ENCODE measurements at regions not wholly inside any gene's neighbourhood (a gene's known extent, or its start where the extent isn't known, plus 50 kb on each side); places are given as distances from the start of the nearest gene placed in this dataset.
"Not testable (repeated sequence)": the region's sequence is repeated elsewhere in the genome, so short reads cannot be mapped to it uniquely, and the experiment has no call there.

DNA sequence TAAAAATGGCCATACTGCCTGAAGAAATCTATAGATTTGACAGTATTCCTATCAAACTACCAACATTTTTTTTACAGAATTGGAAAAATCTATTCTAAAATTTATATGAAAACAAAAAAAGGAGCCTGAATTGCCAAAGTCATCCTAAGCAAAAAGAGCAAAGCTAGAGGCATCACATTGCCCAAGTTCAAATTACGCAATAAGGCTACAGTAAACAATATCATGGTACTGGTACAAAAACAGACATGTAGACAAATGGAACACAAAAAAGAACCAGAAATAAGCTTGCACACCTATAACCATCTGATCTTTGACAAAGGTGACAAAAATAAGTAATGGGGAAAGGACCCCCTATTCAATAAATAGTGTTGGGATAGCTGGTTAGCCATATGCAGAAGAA, 50.2 kb upstream of the THSD7B start:
- FAIRE-seq = no peak

GRCh38 chr2:136714452-136714951, 50.8 kb upstream of the THSD7B start:
- no peak for FAIRE-seq

GRCh38 chr2:136713739-136714138, 51.6 kb upstream of the THSD7B start:
- no peak for FAIRE-seq

DNA sequence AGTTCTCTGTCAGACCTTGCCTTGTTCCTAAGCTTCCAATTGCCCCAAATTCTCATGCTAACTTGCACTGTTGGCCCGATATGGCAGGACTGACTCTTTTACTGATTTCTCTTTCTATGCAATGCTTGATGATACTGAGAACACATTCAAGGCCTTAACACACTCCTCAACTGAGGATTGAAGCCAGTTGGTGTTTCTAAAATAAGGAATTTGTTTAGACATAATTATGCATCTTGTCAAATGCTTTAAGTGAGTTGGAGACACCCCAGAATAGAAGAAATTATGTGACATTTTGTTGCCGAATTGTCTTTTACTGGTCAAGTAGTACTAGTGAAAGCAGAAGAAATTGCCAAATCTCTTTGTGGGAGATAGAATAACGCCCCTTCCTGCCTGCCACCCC, 60.0 kb upstream of the THSD7B start:
- FAIRE-seq = no peak

- no peak for FAIRE-seq
These were observed 62.1 kb upstream of the THSD7B start for GRCh38 chr2:136703214-136703613.

- FAIRE-seq = no peak
These were observed 68.9 kb upstream of the THSD7B start for GRCh38 chr2:136696438-136696837.

DNA sequence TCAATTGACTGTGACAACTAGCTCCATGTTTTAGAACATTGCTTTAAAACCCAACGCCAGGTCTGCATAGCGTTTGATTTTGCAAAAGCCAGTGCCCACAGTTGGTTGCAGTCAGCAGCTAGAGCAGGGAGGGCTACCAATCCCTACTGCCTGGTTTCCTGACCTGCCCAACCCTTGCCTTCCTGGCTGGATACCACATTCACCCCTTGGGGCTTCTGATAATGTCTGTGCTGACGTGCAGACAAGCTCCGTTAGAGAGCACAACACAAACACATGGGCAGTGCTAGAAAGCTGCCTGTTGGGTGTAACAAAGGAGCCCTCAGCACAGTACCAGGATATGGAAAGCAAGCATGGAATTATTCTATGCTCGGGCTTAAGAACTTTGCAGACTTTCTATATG, 71.4 kb upstream of the THSD7B start:
- FAIRE-seq = no peak

DNA sequence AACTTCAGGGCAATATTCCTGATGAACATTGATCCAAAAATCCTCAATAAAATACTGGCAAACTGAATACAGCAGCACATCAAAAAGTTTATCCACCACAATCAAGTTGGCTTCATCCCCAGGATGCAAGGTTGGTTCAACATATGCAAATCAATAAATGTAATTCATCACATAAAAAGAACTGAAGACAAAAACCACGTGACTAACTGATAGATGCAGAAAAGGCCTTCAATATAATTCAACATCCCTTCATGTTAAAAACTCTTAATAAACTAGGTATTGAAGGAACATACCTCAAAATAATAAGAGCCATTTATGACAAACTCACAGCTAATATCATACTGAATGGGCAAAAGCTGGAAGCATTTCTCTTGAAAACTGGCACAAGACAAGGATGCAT, 85.3 kb upstream of the THSD7B start:
- FAIRE-seq = not testable (repeated sequence)

GRCh38 chr2:136665736-136666135, 99.6 kb upstream of the THSD7B start:
- FAIRE-seq = no peak

DNA sequence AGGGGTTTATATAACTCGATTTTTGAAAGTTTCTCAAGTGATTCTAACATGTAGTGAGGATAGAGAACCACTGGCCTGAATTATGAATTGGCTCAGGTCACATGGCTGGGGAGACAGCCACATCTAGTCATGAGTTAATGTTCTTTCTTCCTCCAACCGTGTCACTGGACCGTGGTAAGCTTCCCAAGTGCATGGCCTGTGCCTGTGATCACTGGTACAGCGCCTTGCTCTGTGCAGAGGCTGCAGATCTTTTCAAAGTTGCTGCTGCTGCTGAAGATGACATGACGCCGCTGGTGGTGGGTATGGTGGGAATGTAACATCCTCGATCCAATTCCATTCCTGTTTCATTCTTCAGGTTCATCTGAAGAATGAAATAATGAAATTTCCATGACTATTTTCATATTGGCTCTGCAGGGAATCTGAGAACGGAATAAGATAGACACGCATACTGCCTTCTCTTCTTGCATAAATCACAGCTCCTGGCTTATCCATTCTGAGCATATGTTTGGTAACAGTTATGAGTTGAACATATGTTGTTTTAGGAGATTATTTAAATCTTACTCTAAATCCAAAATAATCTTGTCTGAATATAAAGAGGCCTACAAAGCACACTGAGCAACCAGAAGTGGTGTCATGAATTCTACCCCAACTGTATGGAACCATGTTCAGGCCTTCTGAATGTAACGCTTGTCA, 100.5 kb upstream of the THSD7B start:
- FAIRE-seq = no peak

DNA sequence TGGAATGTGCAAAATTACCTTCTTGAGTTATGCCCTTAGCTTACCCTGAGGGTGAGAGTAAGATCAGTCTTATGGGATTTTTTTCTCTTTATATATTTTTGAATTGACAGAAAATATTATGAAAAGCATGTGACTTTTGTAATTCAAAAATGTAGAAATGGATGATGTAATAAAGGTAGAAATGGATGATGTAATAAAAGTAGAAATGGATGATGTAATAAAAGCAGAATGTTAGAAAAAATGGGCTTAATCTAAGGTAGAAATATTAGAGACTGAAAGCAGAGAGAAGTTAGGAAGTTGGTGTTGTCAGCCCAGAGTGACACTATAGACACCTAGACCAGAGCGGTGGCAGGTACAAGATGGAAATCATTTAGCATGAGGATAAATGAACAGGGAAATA, 107.1 kb upstream of the THSD7B start:
- FAIRE-seq = no peak

DNA sequence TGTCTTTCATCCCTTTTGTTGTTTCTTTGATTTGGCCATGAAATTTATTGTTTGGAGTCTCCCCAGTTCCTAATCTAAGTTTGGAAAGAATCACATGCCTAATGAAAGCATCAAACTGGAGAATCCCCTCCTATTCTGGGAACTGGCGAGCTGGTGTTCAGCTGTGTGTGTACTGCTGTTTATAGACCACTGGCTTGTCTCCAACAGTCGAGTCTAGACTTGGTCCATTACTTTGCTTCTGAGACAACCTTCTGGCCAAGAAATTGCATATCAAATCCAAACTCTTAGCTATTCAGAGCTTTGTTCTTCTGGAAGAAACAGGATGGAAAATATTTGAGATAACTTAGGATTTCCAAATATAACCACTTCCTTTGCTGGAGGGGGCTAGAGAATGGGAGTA, 111.5 kb upstream of the THSD7B start:
- FAIRE-seq = no peak

DNA sequence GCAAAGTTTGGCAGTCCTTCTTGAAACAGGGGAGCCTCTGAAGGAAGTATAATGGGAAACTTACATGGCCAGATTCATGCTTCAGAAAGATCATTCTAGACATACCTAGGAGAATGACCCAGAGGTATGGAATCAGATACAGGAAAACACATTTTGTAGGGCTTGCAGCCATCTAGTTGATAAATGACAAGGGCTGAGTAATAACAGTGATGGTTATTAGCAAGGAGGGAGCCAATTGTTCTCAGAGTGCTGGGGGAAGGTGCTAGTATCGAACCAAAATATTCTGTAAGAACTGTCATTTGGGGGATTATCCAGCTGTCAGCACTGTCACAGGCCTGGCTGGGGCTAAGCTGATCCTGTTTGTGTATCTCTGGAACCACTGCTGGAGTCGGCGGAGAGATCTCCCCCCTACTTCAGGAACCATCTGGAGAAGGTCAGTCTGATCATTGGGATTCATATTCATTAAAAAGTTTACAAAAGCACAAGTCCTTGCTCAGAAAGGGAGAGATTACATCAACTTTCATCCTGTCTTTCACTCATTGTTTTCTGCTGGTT, 113.8 kb upstream of the THSD7B start:
- FAIRE-seq = no peak

GRCh38 chr2:136647039-136647438, 118.3 kb upstream of the THSD7B start:
- no peak for FAIRE-seq

DNA sequence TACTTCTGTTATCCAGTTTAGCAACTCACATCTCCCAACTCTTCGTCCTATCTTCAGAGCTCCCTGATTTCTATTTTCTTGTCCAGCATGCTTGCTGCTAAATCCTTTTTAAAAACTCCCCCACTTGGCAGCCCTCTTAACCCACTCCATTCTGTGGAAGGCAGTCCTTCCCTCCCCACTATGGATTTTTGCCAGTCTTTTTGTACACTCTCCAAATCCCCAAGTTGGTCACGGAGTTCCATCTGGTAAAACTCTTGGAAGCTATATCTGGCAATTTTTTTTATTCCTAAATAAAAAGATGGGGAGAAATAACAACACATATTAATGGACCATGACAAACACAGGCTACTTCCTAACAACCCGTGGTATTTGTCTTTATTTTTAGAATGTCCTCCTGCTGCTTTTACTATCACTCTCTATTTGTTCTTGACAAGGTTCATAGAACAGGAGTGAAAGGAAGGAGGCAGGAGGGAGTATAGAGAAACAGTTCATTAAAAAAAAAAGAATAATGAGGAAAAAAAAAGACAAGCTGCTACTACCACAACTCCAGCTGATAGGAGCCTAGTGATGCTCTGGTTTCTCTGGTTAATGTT, 120.0 kb upstream of the THSD7B start:
- FAIRE-seq = no peak

GRCh38 chr2:136639651-136640050, 125.7 kb upstream of the THSD7B start:
- FAIRE-seq = no peak

GRCh38 chr2:136638193-136638592, 127.2 kb upstream of the THSD7B start:
- FAIRE-seq = no peak

DNA sequence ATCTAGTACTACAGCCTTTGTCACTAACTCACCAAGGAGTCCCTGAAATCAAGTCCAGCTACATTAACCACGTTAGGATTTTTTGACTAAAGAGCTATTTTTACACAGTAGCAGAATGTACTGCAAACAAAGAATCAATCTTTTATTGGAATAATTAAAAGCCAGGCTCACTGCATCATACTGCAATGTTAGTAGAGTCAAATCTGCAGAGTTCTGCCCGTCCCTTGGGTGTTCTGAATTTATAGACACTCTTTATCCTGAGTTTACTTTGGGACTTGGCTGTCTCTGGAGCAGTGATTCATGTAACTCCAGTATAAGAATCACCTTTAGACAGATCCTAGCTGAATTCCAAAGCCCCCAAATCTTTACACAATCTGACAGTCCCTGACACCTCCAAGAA, 127.9 kb upstream of the THSD7B start:
- no peak for FAIRE-seq

- no peak for FAIRE-seq
These were observed 136.9 kb upstream of the THSD7B start for GRCh38 chr2:136628490-136628889.

DNA sequence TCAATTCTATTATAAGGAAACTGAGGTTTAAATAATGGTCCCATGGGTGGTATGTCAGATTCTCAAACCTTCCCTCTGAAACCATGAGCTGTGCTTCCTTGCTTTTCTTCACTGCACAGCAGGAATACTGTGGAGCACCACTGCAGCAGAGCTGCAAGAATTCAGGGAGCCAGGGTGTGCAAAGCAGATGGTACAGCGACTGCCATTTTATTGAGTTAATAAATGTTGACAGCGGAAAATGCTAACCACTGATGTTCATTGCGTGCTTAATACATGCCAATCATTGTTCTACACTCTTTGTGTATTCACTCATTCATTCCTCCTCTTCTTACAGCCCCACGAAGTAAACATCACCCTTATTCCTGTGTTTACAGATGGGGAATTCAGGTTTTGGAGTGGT, 152.2 kb upstream of the THSD7B start:
- FAIRE-seq = no peak

- FAIRE-seq = no peak
These were observed 153.3 kb upstream of the THSD7B start for GRCh38 chr2:136612079-136612478.

DNA sequence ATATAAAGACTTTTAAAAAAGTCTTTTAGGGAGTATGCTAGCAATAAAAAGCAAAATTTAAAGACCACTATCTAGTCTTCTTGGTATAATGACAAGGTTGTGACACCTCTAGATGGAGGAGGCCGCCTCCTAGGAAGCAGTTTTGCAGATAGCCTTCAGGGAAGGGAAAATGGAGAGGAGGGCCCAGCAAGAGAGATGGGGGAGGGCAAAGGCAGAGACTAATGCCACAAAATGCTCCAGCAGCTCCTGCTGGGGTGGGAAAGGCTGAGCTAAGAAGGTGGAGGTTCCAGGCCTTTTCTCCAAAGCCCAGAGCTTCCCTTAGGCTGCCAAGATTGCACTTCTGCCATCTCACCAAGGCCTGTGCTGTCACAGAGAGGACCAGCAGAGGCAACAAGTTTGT, 153.9 kb upstream of the THSD7B start:
- FAIRE-seq = no peak

DNA sequence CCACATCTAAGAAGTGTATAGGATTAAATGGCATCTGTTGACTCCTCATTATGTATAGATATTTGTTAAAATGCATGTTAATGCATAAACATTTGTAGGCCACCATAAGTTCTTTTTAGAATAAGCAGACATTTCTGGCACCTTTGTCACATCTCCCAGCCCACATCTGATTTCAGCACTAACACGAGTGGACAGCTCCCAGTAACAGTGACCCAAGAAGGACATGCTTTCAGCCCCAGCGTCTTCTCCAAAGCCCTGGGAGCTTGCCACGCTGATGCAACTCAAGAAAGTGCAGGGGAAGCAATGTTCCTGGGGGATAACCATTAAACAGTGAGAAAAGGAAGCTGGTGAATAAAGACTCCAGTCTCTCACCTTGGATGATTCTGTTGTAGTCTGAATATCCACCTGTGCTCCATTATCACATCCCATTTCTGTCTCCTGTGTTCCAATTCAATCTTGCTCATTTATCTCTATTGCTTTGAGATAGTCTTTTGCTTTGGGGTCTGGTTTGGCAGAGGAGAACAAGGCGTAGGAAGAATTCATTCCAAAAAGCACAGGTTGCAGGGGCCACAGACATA, 182.6 kb upstream of the THSD7B start:
- FAIRE-seq = no peak

GRCh38 chr2:136572335-136572734, 193.0 kb upstream of the THSD7B start:
- no peak for FAIRE-seq
